Esophagus squamous epithelium (tissue), 4 donors: ENCODE measurements at regions not wholly inside any gene's neighbourhood (a gene's known extent, or its start where the extent isn't known, plus 50 kb on each side); places are given as distances from the start of the nearest gene placed in this dataset.

ENCODE experiments used
- POLR2A ChIP-seq, 4 donors: fragments of 450-650 bp; IDR thresholded peaks; one replicate each; pipeline ENCODE4 v1.6.1; 2017; ENCODE audit warnings: antibody characterized with exemption in 4 of 4, mild to moderate bottlenecking in 4 of 4, moderate library complexity in 3 of 4
- TF ChIP-seq, protein P1 (sequence below), 6 experiments: fragments of 450-650 bp in 4 of 6; fragments of 200-600 bp in 2 of 6; sonication (generic) in 2 of 6; IDR thresholded peaks; one replicate each; pipeline ENCODE4 v1.5.1; 2016 to 2019; ENCODE audit warnings: antibody characterized with exemption in 6 of 6, mild to moderate bottlenecking in 4 of 6, moderate library complexity in 4 of 6

DNA sequence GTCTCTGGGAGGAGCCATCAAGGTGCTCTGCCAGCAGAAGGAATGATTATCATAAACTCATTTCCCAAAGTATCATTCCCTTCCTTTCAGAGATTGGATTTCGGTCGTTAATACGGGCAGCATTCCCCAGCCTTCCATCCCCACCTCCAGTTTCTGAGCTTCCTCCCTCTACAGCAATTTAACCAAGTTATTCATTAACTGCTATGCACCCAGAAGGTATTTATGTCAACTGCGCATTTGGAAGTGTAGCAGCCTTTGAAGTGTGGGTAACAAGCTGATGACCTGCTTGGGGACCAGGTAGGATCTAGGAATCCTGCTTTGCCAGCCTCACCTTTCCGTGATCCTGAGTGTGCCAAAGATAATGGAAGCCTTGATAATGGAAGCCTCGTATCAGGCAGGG lies 172.4 kb upstream of the IGSF21 start:
- TF ChIP-seq, protein P1, sequence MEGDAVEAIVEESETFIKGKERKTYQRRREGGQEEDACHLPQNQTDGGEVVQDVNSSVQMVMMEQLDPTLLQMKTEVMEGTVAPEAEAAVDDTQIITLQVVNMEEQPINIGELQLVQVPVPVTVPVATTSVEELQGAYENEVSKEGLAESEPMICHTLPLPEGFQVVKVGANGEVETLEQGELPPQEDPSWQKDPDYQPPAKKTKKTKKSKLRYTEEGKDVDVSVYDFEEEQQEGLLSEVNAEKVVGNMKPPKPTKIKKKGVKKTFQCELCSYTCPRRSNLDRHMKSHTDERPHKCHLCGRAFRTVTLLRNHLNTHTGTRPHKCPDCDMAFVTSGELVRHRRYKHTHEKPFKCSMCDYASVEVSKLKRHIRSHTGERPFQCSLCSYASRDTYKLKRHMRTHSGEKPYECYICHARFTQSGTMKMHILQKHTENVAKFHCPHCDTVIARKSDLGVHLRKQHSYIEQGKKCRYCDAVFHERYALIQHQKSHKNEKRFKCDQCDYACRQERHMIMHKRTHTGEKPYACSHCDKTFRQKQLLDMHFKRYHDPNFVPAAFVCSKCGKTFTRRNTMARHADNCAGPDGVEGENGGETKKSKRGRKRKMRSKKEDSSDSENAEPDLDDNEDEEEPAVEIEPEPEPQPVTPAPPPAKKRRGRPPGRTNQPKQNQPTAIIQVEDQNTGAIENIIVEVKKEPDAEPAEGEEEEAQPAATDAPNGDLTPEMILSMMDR (IDR thresholded peaks at IDR 0.05): no peak
- TF ChIP-seq POLR2A (IDR thresholded peaks at IDR 0.05): no peak
